Upper lobe of left lung (tissue), 4 donors: ENCODE measurements at regions not wholly inside any gene's neighbourhood (a gene's known extent, or its start where the extent isn't known, plus 50 kb on each side); places are given as distances from the start of the nearest gene placed in this dataset.

Experiments
- CTCF ChIP-seq, 6 experiments: fragments of 450-650 bp in 4 of 6; fragments of 200-600 bp in 2 of 6; sonication (generic) in 2 of 6; IDR thresholded peaks; one replicate each; pipeline ENCODE4 v1.5.1; 2016 to 2019; ENCODE audit warnings: antibody characterized with exemption in 6 of 6
- EP300 ChIP-seq, 4 donors: sonication (generic); formaldehyde crosslinking; IDR thresholded peaks; one replicate each; pipeline ENCODE4 v1.5.1; 2017; ENCODE audit warnings: antibody characterized with exemption in 4 of 4, control low read depth in 2 of 4
- POLR2A ChIP-seq, 4 donors: fragments of 450-650 bp; IDR thresholded peaks; one replicate each; pipeline ENCODE4 v1.5.1; 2016 to 2017; ENCODE audit warnings: antibody characterized with exemption in 4 of 4, mild to moderate bottlenecking in 2 of 4
- POLR2AphosphoS5 ChIP-seq, 2 donors: sonication (generic); formaldehyde crosslinking; IDR thresholded peaks; one replicate each; pipeline ENCODE4 v1.5.1; 2017; ENCODE audit warnings: antibody characterized with exemption in 2 of 2

GRCh38 chr2:130263606-130264005 is 65.4 kb upstream of the TUBA3E start:
- no peak for TF ChIP-seq CTCF (IDR thresholded peaks at IDR 0.05)
- no peak for TF ChIP-seq POLR2A (IDR thresholded peaks at IDR 0.05)
- TF ChIP-seq POLR2AphosphoS5 (IDR thresholded peaks at IDR 0.05), result no peak
- TF ChIP-seq EP300 (IDR thresholded peaks at IDR 0.05), result no peak
